Posterior vena cava (tissue), 2 donors: ENCODE measurements at regions not wholly inside any gene's neighbourhood (a gene's known extent, or its start where the extent isn't known, plus 50 kb on each side); places are given as distances from the start of the nearest gene placed in this dataset.
"Not testable (repeated sequence)": the region's sequence is repeated elsewhere in the genome, so short reads cannot be mapped to it uniquely, and the experiment has no call there.

Source experiments
- DNase-seq: peaks from one replicate; pipeline ENCODE4 v3.0.0-alpha.2; 2020; ENCODE audit warnings: low spot score
- intact Hi-C, 2 donors: fragments of 100-400 bp; cut with DNase I; formaldehyde crosslinking; loops; one replicate each; pipeline versions ENCODE4 v1.14.1 to v1.14.2; 2022 to 2023
- donor health status: DM: yes; HTN: yes; CAD: no.
- donor health status: DM: yes; HTN: yes; CAD: no.

DNA sequence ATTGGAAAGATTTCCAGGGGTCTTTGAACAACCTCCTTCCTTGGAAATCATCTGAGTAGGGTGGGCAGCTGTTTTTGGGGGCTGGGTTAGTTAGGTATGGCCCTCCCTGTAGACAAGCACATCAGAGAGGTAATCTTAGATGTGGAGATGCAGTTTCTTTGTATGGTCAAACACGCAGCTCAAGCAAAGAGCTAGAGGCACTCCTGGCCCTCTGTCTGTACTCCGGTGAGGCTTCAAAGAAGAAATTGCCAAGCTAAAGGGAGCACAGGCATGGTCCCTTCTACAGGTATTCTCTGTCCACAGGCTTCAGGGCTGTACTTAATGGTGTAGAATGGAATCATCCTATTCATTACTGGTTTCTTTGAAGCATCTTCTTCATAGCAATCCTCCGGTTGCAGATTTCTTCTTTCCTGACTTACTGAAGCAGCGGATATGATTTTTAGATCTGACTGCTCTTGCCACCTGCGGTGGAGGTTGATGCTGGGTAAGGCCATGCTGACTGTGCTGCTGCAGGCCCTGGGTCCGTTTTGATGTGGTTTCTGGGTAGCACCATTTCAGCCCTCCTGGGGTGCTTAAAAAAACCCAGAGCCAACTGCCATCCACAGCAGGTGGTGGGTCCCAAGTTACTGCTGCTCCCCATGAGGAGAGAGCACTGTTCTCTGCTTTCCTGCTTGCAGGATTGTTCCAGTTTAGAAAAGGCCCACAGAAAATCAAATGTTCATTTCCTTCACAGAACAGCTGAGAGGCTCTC is 318.9 kb upstream of the GATB start:
- intact Hi-C loops, result no loop called here
- no peak for DNase-seq

GRCh38 chr4:152079079-152079478 is 318.3 kb upstream of the GATB start:
- DNase-seq, result no peak
- intact Hi-C loops, result no loop called here

- intact Hi-C loops, result no loop called here
- no peak for DNase-seq
Observed at GRCh38 chr4:152077582-152077981, 316.8 kb upstream of the GATB start.

- intact Hi-C loops, result no loop called here
- no peak for DNase-seq
Observed at GRCh38 chr4:152075253-152075928, 314.6 kb upstream of the GATB start.

GRCh38 chr4:152074573-152074972 is 313.8 kb upstream of the GATB start:
- intact Hi-C loops, result no loop called here
- DNase-seq, result no peak

DNA sequence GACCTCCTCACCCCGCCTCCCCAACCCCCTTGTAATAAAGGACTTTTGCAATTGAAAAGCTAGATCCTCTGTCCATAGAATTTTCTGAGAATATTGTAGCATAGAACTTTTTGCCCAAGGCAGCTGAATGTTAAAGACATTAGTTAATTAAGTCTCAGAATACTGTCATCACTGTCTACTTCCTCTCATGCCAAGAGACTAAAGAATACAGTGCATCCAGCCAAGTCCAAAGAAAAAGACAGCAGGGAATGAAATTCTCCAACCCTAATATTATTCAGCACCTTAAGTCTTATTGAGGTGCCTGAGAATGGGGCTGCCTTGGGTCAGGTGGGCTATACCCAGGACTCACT is 313.3 kb upstream of the GATB start:
- intact Hi-C loops, result no loop called here
- DNase-seq, result no peak

DNA sequence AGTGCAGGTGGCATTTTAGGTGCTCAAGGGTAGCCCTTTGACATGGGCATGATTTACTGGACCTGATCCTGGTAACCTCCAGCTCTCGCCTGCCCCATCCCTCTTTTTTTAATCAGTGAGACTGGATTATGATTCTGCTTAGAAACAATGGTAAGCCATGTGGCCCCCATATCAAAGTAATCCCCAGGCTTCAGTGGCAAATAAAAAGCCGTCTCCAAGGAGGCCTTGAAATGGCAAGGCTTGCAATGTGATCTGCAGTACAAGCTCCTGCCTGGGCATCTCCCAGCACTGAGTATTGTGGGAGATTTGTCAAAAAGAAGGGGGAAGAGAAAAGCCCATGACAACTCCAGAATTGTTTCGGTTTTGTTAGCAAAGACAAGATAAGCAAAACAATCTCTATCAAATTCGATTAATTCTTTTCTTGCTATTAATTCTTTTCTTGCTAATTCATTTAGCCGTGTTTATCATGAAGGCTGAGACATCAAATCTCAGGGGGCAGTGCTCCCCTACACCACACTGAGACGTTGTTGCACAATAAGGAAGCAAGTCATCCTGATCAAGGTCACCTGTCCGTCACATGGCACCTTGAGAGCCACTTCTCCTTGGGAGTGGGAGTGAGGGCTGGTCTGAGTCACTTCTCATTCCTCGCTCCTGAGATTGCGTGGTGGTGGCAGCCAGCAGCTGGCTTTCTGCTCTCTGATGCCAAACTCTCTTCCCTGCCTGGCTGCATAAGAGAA is 312.7 kb upstream of the GATB start:
- no peak for DNase-seq
- intact Hi-C loops, result no loop called here

- no peak for DNase-seq
- intact Hi-C loops, result no loop called here
Observed at GRCh38 chr4:152072906-152073305, 312.1 kb upstream of the GATB start.

- intact Hi-C loops, result no loop called here
- DNase-seq, result no peak
Observed at GRCh38 chr4:152072001-152072485, 311.2 kb upstream of the GATB start.

DNA sequence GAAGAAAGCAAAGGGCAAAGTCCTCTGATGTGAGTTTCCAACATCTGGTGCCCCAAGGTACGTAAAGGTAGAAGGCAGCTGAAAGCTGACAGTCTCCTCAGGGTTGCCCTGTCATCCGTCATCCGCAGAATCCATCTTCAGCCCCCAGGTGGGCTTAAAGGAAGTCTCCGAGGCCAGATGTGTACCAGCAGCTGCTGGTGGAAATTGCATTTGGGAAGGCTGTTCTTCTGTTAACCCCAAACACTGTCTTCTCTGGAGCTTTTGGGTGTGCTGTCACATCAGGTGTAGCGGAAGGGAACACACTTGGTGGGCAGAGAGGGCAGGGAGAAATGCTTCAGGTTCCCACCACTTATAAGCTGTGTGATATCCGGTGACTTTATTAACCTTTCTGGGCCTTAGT is 310.0 kb upstream of the GATB start:
- intact Hi-C loops, result no loop called here
- no peak for DNase-seq

DNA sequence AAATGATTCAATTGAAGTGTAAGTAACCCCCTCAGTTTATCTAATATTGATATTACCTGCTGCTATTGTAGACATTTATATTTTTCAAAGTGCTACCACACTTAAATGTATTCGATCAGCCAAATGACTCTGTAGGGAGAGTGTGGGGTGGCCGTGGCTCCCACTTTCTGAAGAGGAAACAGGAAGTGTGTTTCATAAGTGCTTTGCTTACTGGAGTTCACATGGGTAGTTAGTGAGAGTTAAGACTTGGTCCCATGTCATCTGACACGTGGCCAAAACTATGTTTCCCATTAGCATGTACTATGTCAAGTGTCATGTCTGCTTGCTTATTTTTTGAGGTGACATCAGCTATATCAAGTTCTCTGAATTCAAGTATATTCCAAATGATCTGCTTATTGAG is 308.1 kb upstream of the GATB start:
- no peak for DNase-seq
- intact Hi-C loops, result no loop called here

DNA sequence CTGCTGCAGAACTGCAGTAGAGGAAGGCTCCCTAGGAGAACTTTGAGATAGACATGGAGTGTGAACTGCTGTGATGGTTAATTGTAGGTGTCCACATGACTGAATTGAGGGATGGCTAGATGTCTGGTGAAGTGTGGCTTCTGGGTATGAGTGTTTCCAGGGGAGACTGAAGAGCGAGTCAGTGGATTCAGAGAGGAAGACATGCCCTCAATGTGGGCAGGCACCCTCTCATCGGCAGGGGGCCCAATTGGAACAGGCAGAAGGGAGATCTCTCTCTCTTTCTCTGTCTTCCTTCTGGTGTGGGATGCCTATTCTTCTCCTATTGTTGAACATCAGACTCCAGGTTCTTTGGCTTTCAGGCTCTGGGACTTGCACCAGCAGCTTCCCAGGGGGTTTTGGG is 304.7 kb upstream of the GATB start:
- intact Hi-C loops, result no loop called here
- DNase-seq, result no peak

- intact Hi-C loops, result no loop called here
Observed at GRCh38 chr4:152064753-152065152, 303.9 kb upstream of the GATB start.

DNA sequence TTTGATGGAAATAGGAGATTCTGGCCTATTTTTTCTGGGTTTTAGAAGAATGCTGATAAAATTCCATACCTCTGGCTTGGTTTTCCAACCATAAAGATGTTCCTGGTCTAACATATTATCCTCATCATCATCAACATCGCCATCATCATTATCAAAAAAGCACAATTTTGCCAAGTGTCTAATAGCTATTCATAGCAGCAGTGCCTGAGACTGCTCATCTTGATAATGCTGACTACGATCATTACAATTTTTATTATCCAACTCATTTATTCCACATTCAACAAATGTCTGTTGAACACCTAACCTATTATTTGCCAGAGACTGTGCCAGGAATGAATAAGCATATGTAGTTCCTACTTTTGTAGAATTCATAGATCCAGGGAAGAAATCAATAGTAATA is 303.5 kb upstream of the GATB start:
- intact Hi-C loops, result no loop called here

More at GRCh38 chr4:152064753-152065152, 303.9 kb upstream of the GATB start:
- no peak for DNase-seq

GRCh38 chr4:152063621-152064240 is 302.9 kb upstream of the GATB start:
- DNase-seq, result no peak
- intact Hi-C loops, result no loop called here

More for the DNA sequence above, 303.5 kb upstream of the GATB start:
- no peak for DNase-seq

DNA sequence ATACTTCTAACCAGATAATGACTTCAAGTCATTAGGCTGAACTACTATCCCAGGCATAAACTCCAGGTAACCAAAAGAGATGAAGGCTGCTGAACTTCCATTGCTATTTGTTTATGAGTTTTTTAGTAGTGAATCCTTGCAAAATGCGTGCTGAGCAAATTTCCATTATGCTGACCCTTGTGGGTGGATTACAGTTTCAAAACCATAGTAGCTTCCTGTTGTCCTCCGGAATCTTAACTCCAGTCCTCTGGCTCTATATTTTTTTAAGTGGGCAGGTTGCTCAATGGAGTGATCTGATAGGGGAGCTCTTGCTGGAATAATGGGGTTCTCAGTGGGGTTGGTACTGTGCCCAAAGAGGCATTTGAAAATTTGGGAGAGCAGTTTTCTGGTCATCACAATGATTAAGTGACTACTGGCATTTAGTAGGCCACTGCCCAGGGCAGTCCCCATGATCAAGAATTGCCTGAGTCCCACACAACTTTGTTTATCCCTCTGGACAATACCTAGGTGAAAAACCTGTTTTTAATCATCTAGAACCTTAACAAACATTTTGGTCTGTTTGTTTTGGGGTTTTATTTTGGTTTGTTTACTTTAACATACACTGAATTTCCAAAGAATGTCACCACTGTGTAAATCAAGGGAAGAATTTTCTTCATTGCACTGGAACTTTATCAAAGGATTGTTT is 302.3 kb upstream of the GATB start:
- intact Hi-C loops, result no loop called here
- no peak for DNase-seq

- intact Hi-C loops, result no loop called here
Observed at GRCh38 chr4:152054731-152055130, 293.9 kb upstream of the GATB start.

GRCh38 chr4:152052451-152053057 is 291.7 kb upstream of the GATB start:
- no peak for DNase-seq
- intact Hi-C loops, result no loop called here

More at GRCh38 chr4:152054731-152055130, 293.9 kb upstream of the GATB start:
- no peak for DNase-seq

GRCh38 chr4:152051332-152051731 is 290.5 kb upstream of the GATB start:
- DNase-seq, intact Hi-C loops: not testable (repeated sequence)
